H1 (cell line): ENCODE measurements at regions not wholly inside any gene's neighbourhood (a gene's known extent, or its start where the extent isn't known, plus 50 kb on each side); places are given as distances from the start of the nearest gene placed in this dataset.

Source experiments
- CTCF ChIA-PET: fragments of 300-600 bp; sonication (Branson Sonifier 250); formaldehyde crosslinking; loops from one replicate; lab custom pipeline; 2021; ENCODE audit not compliant: partially characterized antibody; lab: Charles Lee
- POLR2A ChIA-PET: fragments of 300-600 bp; sonication (Branson Sonifier 250); formaldehyde crosslinking; loops from one replicate; lab custom pipeline; 2021; ENCODE audit warnings: inconsistent platforms; ENCODE audit not compliant: partially characterized antibody; lab: Charles Lee
- DNase-seq, 2 experiments: peaks; one replicate each; pipeline versions ENCODE4 v3.0.0 to v3.0.0-alpha.2; 2010 to 2022; ENCODE audit warnings: low spot score in 2 of 2, low read depth in 1 of 2, mixed read lengths in 1 of 2
- FAIRE-seq: peaks from 2 replicates; lab custom pipeline; 2011; peaks lifted over from hg19 to GRCh38; lab: Jason Lieb, UNC
- H2AFZ ChIP-seq: 2 replicates; pipeline ENCODE4 v1.8.1; 2012; ENCODE audit warnings: low read length, inconsistent platforms
- H2AK5ac ChIP-seq: 2 replicates; pipeline ENCODE4 v1.6.1; 2013; ENCODE audit warnings: low read depth, low read length
- H2BK120ac ChIP-seq: replicated peaks from 2 replicates; pipeline ENCODE3; 2013; ENCODE audit warnings: low read depth, low read length, inconsistent platforms
- H2BK12ac ChIP-seq: 2 replicates; pipeline ENCODE4 v1.6.1; 2013; ENCODE audit warnings: low read depth, low read length
- H2BK15ac ChIP-seq: 2 replicates; pipeline ENCODE4 v1.6.1; 2013; ENCODE audit warnings: low read length
- H2BK20ac ChIP-seq: 2 replicates; pipeline ENCODE4 v1.6.1; 2013; ENCODE audit warnings: low read length
- H2BK5ac ChIP-seq: 2 replicates; pipeline ENCODE4 v1.6.1; 2013; ENCODE audit warnings: low read depth, low read length
- H3K14ac ChIP-seq: 2 replicates; pipeline ENCODE4 v1.6.1; 2013; ENCODE audit warnings: inconsistent platforms; ENCODE audit not compliant: insufficient read length
- H3K18ac ChIP-seq: 2 replicates; pipeline ENCODE4 v1.6.1; 2013; ENCODE audit warnings: low read length; ENCODE audit errors: extremely low read depth
- H3K23ac ChIP-seq: 2 replicates; pipeline ENCODE4 v1.6.1; 2013; ENCODE audit warnings: inconsistent platforms; ENCODE audit not compliant: insufficient read length
- H3K23me2 ChIP-seq: 2 replicates; pipeline ENCODE4 v1.6.1; 2013; ENCODE audit warnings: low read depth, low read length
- H3K27ac ChIP-seq: 2 replicates; pipeline ENCODE4 v1.6.1; 2011; ENCODE audit warnings: low read depth, low read length, inconsistent platforms
- H3K27me3 ChIP-seq, 4 experiments: replicated peaks in 1 of 4; 1 replicate in 1 of 4; 2 replicates in 3 of 4; pipeline versions ENCODE4 v1.6.1 to v1.8.1; 2011 to 2013; ENCODE audit warnings: low read length in 3 of 4, mild to moderate bottlenecking in 3 of 4, inconsistent platforms in 2 of 4, mixed read lengths in 2 of 4, moderate library complexity in 1 of 4; ENCODE audit not compliant: control insufficient read depth in 3 of 4, insufficient read depth in 3 of 4; ENCODE audit errors: extremely low read depth in 1 of 4
- H3K36me3 ChIP-seq, 4 experiments: 2 replicates each; pipeline versions ENCODE4 v1.6.1 to v1.8.1; 2011 to 2013; ENCODE audit warnings: mild to moderate bottlenecking in 4 of 4, low read length in 3 of 4, moderate library complexity in 2 of 4, control low read depth in 1 of 4, inconsistent platforms in 1 of 4; ENCODE audit not compliant: insufficient read depth in 4 of 4, control insufficient read depth in 2 of 4
- H3K4ac ChIP-seq: replicated peaks from 2 replicates; pipeline ENCODE3; 2013; ENCODE audit warnings: low read length, low read depth, mixed read lengths, inconsistent platforms; ENCODE audit not compliant: insufficient read length
- H3K4me1 ChIP-seq, 4 experiments: replicated peaks in 1 of 4; 1 replicate in 1 of 4; 2 replicates in 3 of 4; pipeline versions ENCODE4 v1.6.1 to v1.8.1; 2011 to 2013; ENCODE audit warnings: low read length in 3 of 4, inconsistent platforms in 2 of 4, mixed read lengths in 1 of 4; ENCODE audit not compliant: insufficient read depth in 4 of 4, control insufficient read depth in 3 of 4
- H3K4me2 ChIP-seq, 2 experiments: 2 replicates each; pipeline versions ENCODE4 v1.6.1 to v1.8.1; 2011 to 2013; ENCODE audit warnings: low read depth in 2 of 2, low read length in 2 of 2, control low read depth in 1 of 2, inconsistent platforms in 1 of 2, mild to moderate bottlenecking in 1 of 2; ENCODE audit not compliant: insufficient read depth in 1 of 2
- H3K4me3 ChIP-seq, 4 experiments: fragments of 200-600, 300-600 bp in 1 of 4; sonication (generic), shearing (Covaris generic), sonication (Bioruptor Twin) in 1 of 4; 2 replicates each; pipeline versions ENCODE4 v1.5.1 to v1.8.1; 2011 to 2016; ENCODE audit warnings: low read length in 4 of 4, low read depth in 3 of 4, control low read depth in 2 of 4, inconsistent platforms in 2 of 4, mild to moderate bottlenecking in 2 of 4, mixed read lengths in 1 of 4, moderate library complexity in 1 of 4; ENCODE audit not compliant: insufficient read depth in 2 of 4; ENCODE audit errors: extremely low read depth in 1 of 4
- H3K56ac ChIP-seq: replicated peaks from 2 replicates; pipeline ENCODE3; 2013; ENCODE audit warnings: low read depth, mild to moderate bottlenecking, mixed read lengths, low read length, inconsistent platforms; ENCODE audit not compliant: insufficient read length
- H3K79me1 ChIP-seq: 2 replicates; pipeline ENCODE4 v1.6.1; 2013; ENCODE audit warnings: low read depth, low read length, control low read depth
- H3K79me2 ChIP-seq, 2 experiments: 2 replicates each; pipeline versions ENCODE4 v1.6.1 to v1.8.1; 2012 to 2013; ENCODE audit warnings: low read length in 2 of 2, mild to moderate bottlenecking in 2 of 2, inconsistent platforms in 1 of 2; ENCODE audit not compliant: insufficient read depth in 2 of 2, control insufficient read depth in 1 of 2
- H3K9ac ChIP-seq, 4 experiments: replicated peaks in 1 of 4; 1 replicate in 1 of 4; 2 replicates in 3 of 4; pipeline versions ENCODE4 v1.6.1 to v1.8.1; 2011 to 2013; ENCODE audit warnings: low read depth in 3 of 4, low read length in 3 of 4, control low read depth in 2 of 4, mild to moderate bottlenecking in 2 of 4, moderate library complexity in 2 of 4, inconsistent platforms in 1 of 4; ENCODE audit errors: extremely low read depth in 1 of 4
- H3K9me3 ChIP-seq, 2 experiments: 2 replicates each; pipeline versions ENCODE4 v1.6.1 to v1.8.1; 2012 to 2013; ENCODE audit warnings: mild to moderate bottlenecking in 2 of 2, moderate library complexity in 2 of 2, control low read depth in 1 of 2, inconsistent platforms in 1 of 2, low read depth in 1 of 2, low read length in 1 of 2, mixed read lengths in 1 of 2; ENCODE audit not compliant: insufficient read depth in 2 of 2
- H4K20me1 ChIP-seq, 2 experiments: replicated peaks in 1 of 2; 2 replicates each; pipeline versions ENCODE3 to v1.8.1; 2011 to 2013; ENCODE audit warnings: inconsistent platforms in 2 of 2, low read length in 2 of 2, mild to moderate bottlenecking in 1 of 2; ENCODE audit not compliant: insufficient read depth in 2 of 2, control insufficient read depth in 1 of 2
- H4K5ac ChIP-seq: 2 replicates; pipeline ENCODE4 v1.6.1; 2013; ENCODE audit warnings: low read length, low read depth, mixed read lengths, inconsistent platforms; ENCODE audit not compliant: insufficient read length
- H4K8ac ChIP-seq: 2 replicates; pipeline ENCODE4 v1.8.0; 2013; ENCODE audit warnings: mild to moderate bottlenecking, moderate library complexity, low read length, inconsistent platforms; ENCODE audit not compliant: insufficient read depth; ENCODE audit errors: extremely low read depth
- H4K91ac ChIP-seq: replicated peaks from 2 replicates; pipeline ENCODE3; 2013; ENCODE audit warnings: low read length, mixed read lengths, inconsistent platforms; ENCODE audit not compliant: insufficient read length
- BACH1 ChIP-seq: IDR thresholded peaks from 2 replicates; pipeline ENCODE4 v1.6.1; 2012; ENCODE audit warnings: low read length, improper control_type of control experiment
- CHD1 ChIP-seq: IDR thresholded peaks from 2 replicates; pipeline ENCODE4 v1.6.1; 2012; ENCODE audit warnings: low read depth, low read length, improper control_type of control experiment
- CTBP2 ChIP-seq: IDR thresholded peaks from 2 replicates; pipeline ENCODE4 v1.7.0; 2011; ENCODE audit warnings: borderline replicate concordance, mild to moderate bottlenecking, moderate library complexity, mixed read lengths, low read length; ENCODE audit not compliant: insufficient read depth, insufficient read length
- EP300 ChIP-seq, 2 experiments: IDR thresholded peaks; 1 replicate in 1 of 2; 2 replicates in 1 of 2; pipeline ENCODE4 v1.6.1; 2011 to 2012; ENCODE audit warnings: low read depth in 2 of 2, low read length in 2 of 2, mild to moderate bottlenecking in 2 of 2, borderline replicate concordance in 1 of 2, inconsistent platforms in 1 of 2, moderate library complexity in 1 of 2
- EZH2 ChIP-seq: fragments of 200-600 bp; sonication (generic); IDR thresholded peaks from 2 replicates; pipeline ENCODE4 v1.7.1; 2012; ENCODE audit warnings: low read depth, mild to moderate bottlenecking, moderate library complexity, low read length, inconsistent platforms; ENCODE audit not compliant: severe bottlenecking
- GABPA ChIP-seq: IDR thresholded peaks from 2 replicates; pipeline ENCODE4 v1.6.1; 2011; ENCODE audit warnings: mild to moderate bottlenecking, low read length, moderate library complexity, borderline replicate concordance; ENCODE audit not compliant: insufficient read depth
- NANOG ChIP-seq: IDR thresholded peaks from 2 replicates; pipeline ENCODE4 v1.6.1; 2011; ENCODE audit warnings: low read length, low read depth, mild to moderate bottlenecking, inconsistent platforms; ENCODE audit not compliant: insufficient read depth, poor library complexity, severe bottlenecking
- PHF8 ChIP-seq: fragments of 200-600 bp; sonication (generic); conservative IDR thresholded peaks from 2 replicates; pipeline ENCODE4 v1.7.1; 2012; ENCODE audit warnings: low read depth, mild to moderate bottlenecking, inconsistent platforms, low read length, moderate library complexity
- POLR2A ChIP-seq, 2 experiments: IDR thresholded peaks; 1 replicate in 1 of 2; 2 replicates in 1 of 2; pipeline ENCODE4 v1.6.1; 2011; ENCODE audit warnings: low read depth in 2 of 2, low read length in 2 of 2, mild to moderate bottlenecking in 2 of 2; ENCODE audit errors: control extremely low read depth in 1 of 2
- RBBP5 ChIP-seq: IDR thresholded peaks from 2 replicates; pipeline ENCODE4 v1.7.1; 2012; ENCODE audit warnings: low read depth, mild to moderate bottlenecking, inconsistent platforms, low read length, moderate library complexity, borderline replicate concordance
- SIRT6 ChIP-seq: IDR thresholded peaks from one replicate; pipeline ENCODE4 v1.7.1; 2012; ENCODE audit warnings: low read length, inconsistent platforms
- YY1 ChIP-seq: IDR thresholded peaks from 2 replicates; pipeline ENCODE4 v1.6.1; 2011; ENCODE audit warnings: low read depth, mild to moderate bottlenecking, low read length
- WGBS, 2 experiments: shearing (Covaris generic) in 1 of 2; methylation state at CpG; one replicate each; pipeline versions ENCODE4 v1.1.6 to v1.1.7; 2013 to 2015; ENCODE audit warnings: low lambda C conversion rate in 2 of 2, mixed read lengths in 2 of 2, inconsistent platforms in 1 of 2, low coverage in 1 of 2, missing lambda C conversion rate in 1 of 2; ENCODE audit not compliant: insufficient replicate concordance in 2 of 2, insufficient coverage in 1 of 2, insufficient read length in 1 of 2; ENCODE audit errors: extremely low coverage in 1 of 2, missing lambda C conversion rate in 1 of 2; 5-methylcytosine and 5-hydroxymethylcytosine counted together

DNA sequence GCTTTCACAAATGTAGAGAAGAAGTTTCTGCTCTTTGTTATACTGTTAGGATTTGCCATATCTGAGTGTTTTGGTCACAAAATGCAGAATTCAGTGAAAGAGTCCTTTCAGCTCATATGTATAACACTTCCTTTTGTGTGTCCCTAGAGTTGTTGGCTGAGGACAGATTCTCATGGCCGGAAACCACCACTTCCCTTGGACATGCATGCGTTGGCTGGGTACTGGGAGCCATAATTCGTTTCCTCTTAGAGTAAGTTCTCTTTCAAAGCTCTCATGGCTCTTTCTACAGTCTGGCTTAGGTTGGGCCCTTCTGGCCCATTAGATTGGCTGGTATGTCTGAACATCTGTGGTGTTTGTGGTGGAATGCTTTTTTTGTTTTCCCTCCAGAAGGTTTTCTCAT lies 298.5 kb downstream of the DIPK2A start:
- Histone ChIP-seq H2BK5ac (no peak overlapping the region), H2BK15ac (no peak overlapping the region), H2BK20ac (no peak overlapping the region), H4K20me1 (no peaks in the 10 kb centered on the region), H4K5ac (no peak overlapping the region), H3K56ac (no peak overlapping the region), H3K27ac (no peak overlapping the region), H3K23me2 (no peaks in the 10 kb centered on the region; the same call in 1 of the 2 replicates), H3K4ac (no peak overlapping the region), H3K4me2 (no peak overlapping the region), H4K91ac (no peak overlapping the region), H3K23ac (no peak overlapping the region), H3K9me3 (no peaks in the 10 kb centered on the region), H3K79me2 (no peaks in the 10 kb centered on the region), H3K14ac (no peak overlapping the region), H3K27me3 (no peaks in the 10 kb centered on the region), H3K79me1 (no peaks in the 10 kb centered on the region), H3K9ac (no peak overlapping the region), H2AK5ac (no peak overlapping the region), H2BK120ac (no peak overlapping the region), H2BK12ac (no peak overlapping the region), H4K8ac (no peak overlapping the region), H3K4me1 (no peaks in the 10 kb centered on the region), H2AFZ (no peak overlapping the region), H3K36me3 (no peaks in the 10 kb centered on the region), H3K4me3 (no peak overlapping the region), H3K18ac (no peak overlapping the region)
- 93% methylated on average over 3 of the region's 3 CpGs; no CpG with 5 or more reads in 1 of the 2 experiments for WGBS, 2 experiments
- ChIA-PET CTCF (no interaction called here), POLR2A (no interaction called here)
- FAIRE-seq (no peak), DNase-seq (no peak)
- no peak for TF ChIP-seq SIRT6
- TF ChIP-seq RBBP5, result no peak
- TF ChIP-seq YY1, result no peak
- no peak for TF ChIP-seq PHF8
- no peak for TF ChIP-seq EP300 (IDR thresholded peaks at IDR 0.05; ENCODE audit: borderline replicate concordance in 1 of 2, low read depth in 2 of 2, low read length in 2 of 2)
- no peak for TF ChIP-seq CTBP2
- TF ChIP-seq BACH1, result no peak
- TF ChIP-seq EZH2, result no peak
- TF ChIP-seq CHD1, result no peak
- TF ChIP-seq NANOG, result no peak
- TF ChIP-seq POLR2A (IDR thresholded peaks at IDR 0.05; ENCODE audit: control extremely low read depth in 1 of 2, low read depth in 2 of 2, low read length in 2 of 2), result no peak
- TF ChIP-seq GABPA, result no peak
